Hepatocyte (in vitro differentiated cells): ENCODE measurements at regions not wholly inside any gene's neighbourhood (a gene's known extent, or its start where the extent isn't known, plus 50 kb on each side); places are given as distances from the start of the nearest gene placed in this dataset.

Experiments
- DNase-seq: peaks from one replicate; pipeline ENCODE4 v3.0.0-alpha.2; 2016; ENCODE audit warnings: low spot score
- H2AFZ ChIP-seq: fragments of 200-600 bp; sonication (generic); 2 replicates; pipeline ENCODE4 v1.6.0; 2016; ENCODE audit warnings: antibody characterized with exemption, mild to moderate bottlenecking
- H3K27ac ChIP-seq: fragments of 200-600 bp; sonication (generic); 2 replicates; pipeline ENCODE4 v1.5.1; 2016; ENCODE audit warnings: mild to moderate bottlenecking
- H3K27me3 ChIP-seq: fragments of 200-600 bp; sonication (generic); 2 replicates; pipeline ENCODE4 v1.6.1; 2016
- H3K36me3 ChIP-seq: fragments of 200-600 bp; sonication (generic); replicated peaks from 2 replicates; pipeline ENCODE4 v1.5.1; 2016; ENCODE audit warnings: low read depth; ENCODE audit not compliant: insufficient read depth
- H3K4me1 ChIP-seq: fragments of 200-600 bp; sonication (generic); 2 replicates; pipeline ENCODE4 v1.5.1; 2016; ENCODE audit warnings: mild to moderate bottlenecking, moderate library complexity; ENCODE audit not compliant: insufficient read depth
- H3K4me2 ChIP-seq: fragments of 200-600 bp; sonication (generic); 2 replicates; pipeline ENCODE4 v1.6.0; 2016
- H3K4me3 ChIP-seq: fragments of 200-600 bp; sonication (generic); 2 replicates; pipeline ENCODE4 v1.5.1; 2016; ENCODE audit warnings: mild to moderate bottlenecking
- H3K79me2 ChIP-seq: fragments of 200-600 bp; sonication (generic); 2 replicates; pipeline ENCODE4 v1.6.0; 2017; ENCODE audit warnings: mild to moderate bottlenecking
- H3K9me2 ChIP-seq: fragments of 200-600 bp; sonication (generic); replicated peaks from 2 replicates; pipeline ENCODE4 v1.6.0; 2017; ENCODE audit warnings: mild to moderate bottlenecking; ENCODE audit not compliant: insufficient read depth
- H3K9me3 ChIP-seq: fragments of 200-600 bp; sonication (generic); 2 replicates; pipeline ENCODE4 v1.5.1; 2016; ENCODE audit warnings: low read depth, mild to moderate bottlenecking
- H4K20me1 ChIP-seq: fragments of 200-600 bp; sonication (generic); 2 replicates; pipeline ENCODE4 v1.6.0; 2016; ENCODE audit warnings: mild to moderate bottlenecking; ENCODE audit not compliant: insufficient read depth, poor library complexity, severe bottlenecking
- CTCF ChIP-seq: fragments of 200-600 bp; sonication (generic); IDR thresholded peaks from 2 replicates; pipeline ENCODE4 v1.5.1; 2016; ENCODE audit warnings: antibody characterized with exemption, mild to moderate bottlenecking; ENCODE audit not compliant: poor library complexity
- EZH2 ChIP-seq: fragments of 200-600 bp; sonication (generic); IDR thresholded peaks from 2 replicates; pipeline ENCODE4 v1.6.1; 2016; ENCODE audit warnings: antibody characterized with exemption, mild to moderate bottlenecking, borderline replicate concordance
- EZH2phosphoT487 ChIP-seq: fragments of 200-600 bp; sonication (generic); IDR thresholded peaks from one replicate; pipeline ENCODE4 v1.6.1; 2018; ENCODE audit warnings: antibody characterized with exemption, mild to moderate bottlenecking, low read depth, moderate library complexity; ENCODE audit not compliant: unreplicated experiment, severe bottlenecking
- WGBS: methylation state at CpG from one replicate; pipeline ENCODE4 v1.1.6; 2016; ENCODE audit warnings: low lambda C conversion rate; ENCODE audit errors: missing lambda C conversion rate; 5-methylcytosine and 5-hydroxymethylcytosine counted together

- 82% methylated on average over 2 of the region's 2 CpGs for WGBS
- no peak for TF ChIP-seq EZH2phosphoT487
- TF ChIP-seq CTCF = no peak
- no peak for TF ChIP-seq EZH2
Observed at GRCh38 chr1:232486454-232487207, 143.3 kb downstream of the SIPA1L2 start.

GRCh38 chr1:232486006-232486405, 143.9 kb downstream of the SIPA1L2 start:
- no peaks in the 10 kb centered on the region for H3K9me2 ChIP-seq
- no peak overlapping the region for H3K4me3 ChIP-seq
- H3K27me3 ChIP-seq = no peaks in the 10 kb centered on the region
- no peak overlapping the region for H3K4me2 ChIP-seq
- DNase-seq = no peak
- H2AFZ ChIP-seq = no peak overlapping the region
- no peaks in the 10 kb centered on the region for H3K4me1 ChIP-seq
- TF ChIP-seq EZH2phosphoT487 = no peak
- TF ChIP-seq CTCF = no peak
- TF ChIP-seq EZH2 = no peak
- H4K20me1 ChIP-seq = no peaks in the 10 kb centered on the region
- 92% methylated on average over 5 of the region's 5 CpGs for WGBS
- no peaks in the 10 kb centered on the region for H3K9me3 ChIP-seq
- H3K79me2 ChIP-seq = peaks cover 11% of the 10 kb centered on the region
- no peak overlapping the region for H3K27ac ChIP-seq
- no peaks in the 10 kb centered on the region for H3K36me3 ChIP-seq

More at GRCh38 chr1:232486454-232487207, 143.3 kb downstream of the SIPA1L2 start:
- Histone ChIP-seq H3K4me2 (no peak overlapping the region), H3K79me2 (peaks cover 16% of the 10 kb centered on the region), H3K4me1 (no peaks in the 10 kb centered on the region), H3K4me3 (no peak overlapping the region), H3K36me3 (no peaks in the 10 kb centered on the region), H3K9me2 (no peaks in the 10 kb centered on the region), H3K27me3 (no peaks in the 10 kb centered on the region), H3K9me3 (no peaks in the 10 kb centered on the region), H3K27ac (no peak overlapping the region), H4K20me1 (no peaks in the 10 kb centered on the region), H2AFZ (no peak overlapping the region)
- DNase-seq = no peak

- Histone ChIP-seq H3K9me3 (no peaks in the 10 kb centered on the region), H3K27me3 (no peaks in the 10 kb centered on the region), H3K79me2 (peaks cover 8% of the 10 kb centered on the region), H2AFZ (no peak overlapping the region), H3K4me2 (no peak overlapping the region), H3K36me3 (no peaks in the 10 kb centered on the region), H3K27ac (no peak overlapping the region), H3K4me3 (no peak overlapping the region), H3K9me2 (no peaks in the 10 kb centered on the region), H4K20me1 (no peaks in the 10 kb centered on the region), H3K4me1 (no peaks in the 10 kb centered on the region)
- WGBS = 53% methylated on average over 3 of the region's 3 CpGs
- no peak for DNase-seq
- TF ChIP-seq EZH2phosphoT487 (no peak), CTCF (no peak), EZH2 (no peak)
Observed at GRCh38 chr1:232484856-232485255, 145.1 kb downstream of the SIPA1L2 start.
